A673 (cell line): ENCODE measurements at regions not wholly inside any gene's neighbourhood (a gene's known extent, or its start where the extent isn't known, plus 50 kb on each side); places are given as distances from the start of the nearest gene placed in this dataset.

Experiments
- BruUV-seq: library from RNA; stranded (reverse); fragments of 400-500 nt; replicated peaks from 2 replicates; lab custom pipeline; 2021; lab: Mats Ljungman, UMichigan
- CTCF ChIA-PET: fragments of 300-600 bp; sonication (Branson Sonifier 250); formaldehyde crosslinking; loops from one replicate; lab custom pipeline; 2022; ENCODE audit warnings: antibody characterized with exemption; lab: Charles Lee
- POLR2A ChIA-PET: fragments of 300-600 bp; sonication (Branson Sonifier 250); formaldehyde crosslinking; loops from one replicate; lab custom pipeline; 2022; ENCODE audit warnings: antibody characterized with exemption; ENCODE audit not compliant: low non-redundant PET; lab: Charles Lee
- DNase-seq: peaks from one replicate; pipeline ENCODE4 v3.0.0-alpha.2; 2015; ENCODE audit warnings: low spot score
- H3K27ac ChIP-seq: fragments of 200-600 bp; sonication (generic); 2 replicates; pipeline ENCODE4 v1.5.1; 2016; ENCODE audit warnings: mixed run types, low read depth, mild to moderate bottlenecking, mixed read lengths, antibody characterized with exemption, low read length; ENCODE audit not compliant: poor library complexity, severe bottlenecking
- H3K27me3 ChIP-seq: fragments of 200-600 bp; sonication (generic); replicated peaks from 2 replicates; pipeline ENCODE4 v1.6.1; 2017; ENCODE audit warnings: mixed run types, low read depth, mild to moderate bottlenecking, mixed read lengths, antibody characterized with exemption, low read length; ENCODE audit not compliant: insufficient read depth, poor library complexity
- H3K36me3 ChIP-seq: fragments of 200-600 bp; sonication (generic); 2 replicates; pipeline ENCODE4 v1.6.1; 2016; ENCODE audit warnings: mixed run types, mild to moderate bottlenecking, mixed read lengths, antibody characterized with exemption, low read length; ENCODE audit not compliant: insufficient read depth, poor library complexity, severe bottlenecking
- H3K4me1 ChIP-seq: fragments of 200-600 bp; sonication (generic); 2 replicates; pipeline ENCODE4 v1.6.1; 2017; ENCODE audit warnings: mixed run types, mild to moderate bottlenecking, mixed read lengths, antibody characterized with exemption, low read length; ENCODE audit not compliant: insufficient read depth, poor library complexity, severe bottlenecking
- H3K4me3 ChIP-seq: fragments of 200-600 bp; sonication (generic); 2 replicates; pipeline ENCODE4 v1.5.1; 2016; ENCODE audit warnings: low read depth, mixed run types, mild to moderate bottlenecking, mixed read lengths, low read length; ENCODE audit not compliant: poor library complexity, severe bottlenecking
- H3K9me3 ChIP-seq: fragments of 200-600 bp; sonication (generic); 2 replicates; pipeline ENCODE4 v1.6.1; 2016; ENCODE audit warnings: mixed run types, low read depth, mild to moderate bottlenecking, mixed read lengths, antibody characterized with exemption, low read length; ENCODE audit not compliant: poor library complexity, severe bottlenecking
- CTCF ChIP-seq: fragments of 300-800, 200-600 bp; sonication (generic); conservative IDR thresholded peaks from 2 replicates; pipeline ENCODE4 v1.5.1; 2017; ENCODE audit warnings: low read depth, mild to moderate bottlenecking, antibody characterized with exemption, low read length, moderate library complexity, mixed read lengths
- EZH2 ChIP-seq: fragments of 200-600 bp; sonication (generic); IDR thresholded peaks from 2 replicates; pipeline ENCODE4 v1.6.1; 2017; ENCODE audit warnings: borderline replicate concordance, low read depth, mild to moderate bottlenecking, mixed read lengths, antibody characterized with exemption, low read length; ENCODE audit not compliant: poor library complexity, severe bottlenecking
- intact Hi-C: fragments of 100-400 bp; cut with micrococcal nuclease; formaldehyde crosslinking; loops from one replicate; pipeline ENCODE4 v1.10.0; 2022; ENCODE audit not compliant: unreplicated experiment

- no peaks in the 10 kb centered on the region for H3K27me3 ChIP-seq
- no peak for DNase-seq
- BruUV-seq, result no TSS peak
- no peaks in the 10 kb centered on the region for H3K4me1 ChIP-seq
- CTCF ChIA-PET, result no interaction called here
- POLR2A ChIA-PET, result no interaction called here
- H3K9me3 ChIP-seq, result peaks cover 5% of the 10 kb centered on the region
- H3K36me3 ChIP-seq, result no peaks in the 10 kb centered on the region
- H3K27ac ChIP-seq, result no peak overlapping the region
- intact Hi-C loops, result no loop called here
- no peak overlapping the region for H3K4me3 ChIP-seq
- TF ChIP-seq CTCF (no peak), EZH2 (no peak)
Measured at GRCh38 chr3:78434801-78435200, 1333.0 kb downstream of the ROBO1 start.

- ChIA-PET POLR2A (no interaction called here), CTCF (no interaction called here)
- intact Hi-C loops, result no loop called here
- Histone ChIP-seq H3K27me3 (no peaks in the 10 kb centered on the region), H3K4me3 (no peak overlapping the region), H3K27ac (no peak overlapping the region), H3K4me1 (peaks cover 6% of the 10 kb centered on the region), H3K36me3 (no peaks in the 10 kb centered on the region), H3K9me3 (no peaks in the 10 kb centered on the region)
- no TSS peak for BruUV-seq
- no peak for DNase-seq
- TF ChIP-seq CTCF (no peak), EZH2 (no peak)
Measured at GRCh38 chr3:78455166-78455565, 1312.6 kb downstream of the ROBO1 start.

- DNase-seq, result no peak
- H3K27me3 ChIP-seq, result no peaks in the 10 kb centered on the region
- CTCF ChIA-PET, result no interaction called here
- no peak overlapping the region for H3K27ac ChIP-seq
- no peak overlapping the region for H3K4me3 ChIP-seq
- no TSS peak for BruUV-seq
- H3K4me1 ChIP-seq, result peaks cover 6% of the 10 kb centered on the region
- intact Hi-C loops, result no loop called here
- POLR2A ChIA-PET, result no interaction called here
- TF ChIP-seq CTCF (no peak), EZH2 (no peak)
- H3K36me3 ChIP-seq, result no peaks in the 10 kb centered on the region
- no peaks in the 10 kb centered on the region for H3K9me3 ChIP-seq
Measured at GRCh38 chr3:78455712-78456433, 1311.9 kb downstream of the ROBO1 start.
